ENCODE measurements at regions not wholly inside any gene's neighbourhood (a gene's known extent, or its start where the extent isn't known, plus 50 kb on each side); places are given as distances from the start of the nearest gene placed in this dataset.
"Not testable (repeated sequence)": the region's sequence is repeated elsewhere in the genome, so short reads cannot be mapped to it uniquely, and the experiment has no call there.

GRCh38 chr4:115233600-115233999, 120.2 kb upstream of the NDST4 start:
- no peak for DNase-seq (ENCODE audit: low spot score)

GRCh38 chr4:115229873-115230272, 116.5 kb upstream of the NDST4 start:
- no peak for DNase-seq (ENCODE audit: low spot score)

GRCh38 chr4:115228851-115229250, 115.4 kb upstream of the NDST4 start:
- no peak for DNase-seq (ENCODE audit: low spot score)

GRCh38 chr4:115222061-115222460, 108.6 kb upstream of the NDST4 start:
- no peak for DNase-seq (ENCODE audit: low spot score)

- DNase-seq (ENCODE audit: low spot score) = no peak
Observed at GRCh38 chr4:115219862-115220261, 106.4 kb upstream of the NDST4 start.

- DNase-seq (ENCODE audit: low spot score) = no peak
Observed at GRCh38 chr4:115219315-115219860, 106.0 kb upstream of the NDST4 start.

GRCh38 chr4:115215935-115216334, 102.5 kb upstream of the NDST4 start:
- no peak for DNase-seq (ENCODE audit: low spot score)

- DNase-seq (ENCODE audit: low spot score) = no peak
Observed at GRCh38 chr4:115213716-115214115, 100.3 kb upstream of the NDST4 start.

GRCh38 chr4:115201042-115201330, 87.6 kb upstream of the NDST4 start:
- DNase-seq (ENCODE audit: low spot score) = no peak

GRCh38 chr4:115200201-115201041, 87.0 kb upstream of the NDST4 start:
- not testable (repeated sequence) for DNase-seq (ENCODE audit: low spot score)

- not testable (repeated sequence) for DNase-seq (ENCODE audit: low spot score)
Observed at GRCh38 chr4:115194612-115195011, 81.2 kb upstream of the NDST4 start.

- DNase-seq (ENCODE audit: low spot score) = no peak
Observed at GRCh38 chr4:115190529-115190928, 77.1 kb upstream of the NDST4 start.

- DNase-seq (ENCODE audit: low spot score) = peak; percentile 9
Observed at GRCh38 chr4:115187136-115187535, 73.7 kb upstream of the NDST4 start.

GRCh38 chr4:115179438-115180062, 66.1 kb upstream of the NDST4 start:
- not testable (repeated sequence) for DNase-seq (ENCODE audit: low spot score)

- not testable (repeated sequence) for DNase-seq (ENCODE audit: low spot score)
Observed at GRCh38 chr4:115178687-115179086, 65.3 kb upstream of the NDST4 start.

- DNase-seq (ENCODE audit: low spot score) = no peak
Observed at GRCh38 chr4:115171220-115171619, 57.8 kb upstream of the NDST4 start.

GRCh38 chr4:115165503-115165902, 52.1 kb upstream of the NDST4 start:
- DNase-seq (ENCODE audit: low spot score) = no peak

Measured in kidney tubule cell (primary cell).